WERI-Rb-1 (cell line): ENCODE measurements at regions not wholly inside any gene's neighbourhood (a gene's known extent, or its start where the extent isn't known, plus 50 kb on each side); places are given as distances from the start of the nearest gene placed in this dataset.

Experiments used
- DNase-seq: peaks from one replicate; pipeline ENCODE4 v3.0.0-alpha.2; 2020
- H3K27ac ChIP-seq: fragments of 250-450 bp; sonication (Bioruptor Pico); 2 replicates; pipeline ENCODE4 v1.5.1; 2020; ENCODE audit warnings: mild to moderate bottlenecking, moderate library complexity
- H3K27me3 ChIP-seq: fragments of 250-450 bp; sonication (Bioruptor Pico); 2 replicates; pipeline ENCODE4 v1.5.1; 2021; ENCODE audit warnings: mild to moderate bottlenecking, low read depth, moderate library complexity; ENCODE audit not compliant: insufficient read depth, severe bottlenecking
- H3K36me3 ChIP-seq: fragments of 250-450 bp; sonication (Bioruptor Pico); 2 replicates; pipeline ENCODE4 v1.5.1; 2020; ENCODE audit warnings: mild to moderate bottlenecking, moderate library complexity
- H3K4me3 ChIP-seq: 2 replicates; pipeline ENCODE4 v1.5.1; 2011; ENCODE audit warnings: low read depth, mild to moderate bottlenecking, control low read depth, low read length
- H3K9me3 ChIP-seq: fragments of 250-450 bp; sonication (Bioruptor Pico); 2 replicates; pipeline ENCODE4 v1.5.1; 2021; ENCODE audit warnings: mild to moderate bottlenecking, moderate library complexity; ENCODE audit not compliant: severe bottlenecking
- TF ChIP-seq, protein P1 (sequence below): IDR thresholded peaks from 2 replicates; pipeline ENCODE4 v1.5.1; 2011; ENCODE audit warnings: low read depth, mild to moderate bottlenecking, control low read depth, inconsistent platforms, low read length

DNA sequence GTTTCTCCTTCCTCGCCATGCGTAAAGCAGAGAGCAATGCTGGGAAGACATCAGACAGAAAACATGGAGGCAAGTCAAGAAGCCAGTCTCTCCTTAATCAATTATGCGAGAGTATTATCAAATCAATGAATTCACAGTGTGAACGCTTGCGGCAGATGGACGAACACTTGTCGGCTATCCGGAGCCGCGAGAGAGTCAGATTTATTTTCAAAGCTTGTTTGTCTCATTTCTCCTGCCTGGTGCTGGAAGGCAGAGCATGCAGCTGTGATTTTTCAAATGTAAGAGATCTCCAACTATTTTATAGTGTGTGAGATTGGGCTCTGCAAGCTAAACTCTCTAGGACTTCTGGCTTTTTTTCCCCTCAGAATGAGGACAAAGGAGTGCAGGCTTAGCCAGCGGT is 252.3 kb downstream of the SNX10 start:
- TF ChIP-seq, protein P1, sequence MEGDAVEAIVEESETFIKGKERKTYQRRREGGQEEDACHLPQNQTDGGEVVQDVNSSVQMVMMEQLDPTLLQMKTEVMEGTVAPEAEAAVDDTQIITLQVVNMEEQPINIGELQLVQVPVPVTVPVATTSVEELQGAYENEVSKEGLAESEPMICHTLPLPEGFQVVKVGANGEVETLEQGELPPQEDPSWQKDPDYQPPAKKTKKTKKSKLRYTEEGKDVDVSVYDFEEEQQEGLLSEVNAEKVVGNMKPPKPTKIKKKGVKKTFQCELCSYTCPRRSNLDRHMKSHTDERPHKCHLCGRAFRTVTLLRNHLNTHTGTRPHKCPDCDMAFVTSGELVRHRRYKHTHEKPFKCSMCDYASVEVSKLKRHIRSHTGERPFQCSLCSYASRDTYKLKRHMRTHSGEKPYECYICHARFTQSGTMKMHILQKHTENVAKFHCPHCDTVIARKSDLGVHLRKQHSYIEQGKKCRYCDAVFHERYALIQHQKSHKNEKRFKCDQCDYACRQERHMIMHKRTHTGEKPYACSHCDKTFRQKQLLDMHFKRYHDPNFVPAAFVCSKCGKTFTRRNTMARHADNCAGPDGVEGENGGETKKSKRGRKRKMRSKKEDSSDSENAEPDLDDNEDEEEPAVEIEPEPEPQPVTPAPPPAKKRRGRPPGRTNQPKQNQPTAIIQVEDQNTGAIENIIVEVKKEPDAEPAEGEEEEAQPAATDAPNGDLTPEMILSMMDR = no peak
- H3K4me3 ChIP-seq = no peak overlapping the region
- H3K36me3 ChIP-seq = no peaks in the 10 kb centered on the region
- no peaks in the 10 kb centered on the region for H3K27me3 ChIP-seq
- H3K27ac ChIP-seq = no peak overlapping the region
- DNase-seq = no peak
- no peaks in the 10 kb centered on the region for H3K9me3 ChIP-seq

DNA sequence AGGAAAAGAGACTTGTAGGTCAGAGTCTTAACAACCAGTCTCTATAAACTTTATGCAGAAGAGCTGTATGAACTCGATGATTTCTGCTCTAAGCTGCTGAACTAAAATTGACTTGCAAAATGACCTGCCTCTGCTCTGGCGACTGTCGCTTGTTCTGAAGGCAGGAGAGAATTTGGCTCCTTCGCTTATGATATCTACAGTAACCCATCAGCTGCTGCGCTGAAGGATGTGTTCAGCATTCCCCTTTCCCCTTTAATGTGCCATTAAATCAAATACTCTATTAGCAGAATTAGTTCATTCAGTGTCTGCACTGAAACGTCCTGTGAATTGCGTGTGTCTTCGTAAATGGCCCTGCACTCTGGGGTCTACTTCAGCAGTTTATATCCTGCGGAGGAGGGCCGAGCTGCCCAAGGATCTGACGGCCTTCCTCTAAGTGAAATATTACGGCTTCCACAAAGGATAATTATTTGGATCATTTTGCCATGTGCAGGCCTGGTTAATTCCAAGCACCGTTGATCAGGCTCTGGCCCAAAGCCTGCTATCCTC is 254.9 kb downstream of the SNX10 start:
- Histone ChIP-seq H3K9me3 (no peaks in the 10 kb centered on the region), H3K27me3 (no peaks in the 10 kb centered on the region)

DNA sequence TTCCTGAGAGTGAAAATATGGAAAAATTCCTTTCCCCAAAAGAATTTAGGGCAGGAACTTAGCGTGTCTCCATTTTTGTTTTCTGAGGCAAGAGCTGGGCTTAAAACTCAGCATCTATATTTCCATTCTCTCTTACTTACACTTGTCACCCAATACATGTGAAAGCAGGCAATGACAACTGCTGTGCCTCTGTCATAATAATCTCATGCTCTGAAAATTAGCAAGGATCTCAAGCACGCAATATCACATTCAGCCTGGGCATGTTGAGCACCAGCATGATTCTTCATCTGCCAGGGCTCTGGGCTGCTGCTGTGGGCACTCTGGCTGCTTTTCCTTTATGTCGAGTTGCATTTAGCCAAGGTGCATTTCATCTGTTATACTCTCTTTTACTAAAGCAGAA is 255.5 kb downstream of the SNX10 start:
- no peaks in the 10 kb centered on the region for H3K36me3 ChIP-seq
- no peak overlapping the region for H3K27ac ChIP-seq
- DNase-seq = no peak
- TF ChIP-seq, protein P1 = no peak
- H3K9me3 ChIP-seq = no peaks in the 10 kb centered on the region
- H3K4me3 ChIP-seq = no peak overlapping the region
- no peaks in the 10 kb centered on the region for H3K27me3 ChIP-seq

More for the DNA sequence above, 254.9 kb downstream of the SNX10 start:
- Histone ChIP-seq H3K27ac (no peak overlapping the region), H3K36me3 (no peaks in the 10 kb centered on the region), H3K4me3 (no peak overlapping the region)
- no peak for DNase-seq
- TF ChIP-seq, protein P1 = no peak

DNA sequence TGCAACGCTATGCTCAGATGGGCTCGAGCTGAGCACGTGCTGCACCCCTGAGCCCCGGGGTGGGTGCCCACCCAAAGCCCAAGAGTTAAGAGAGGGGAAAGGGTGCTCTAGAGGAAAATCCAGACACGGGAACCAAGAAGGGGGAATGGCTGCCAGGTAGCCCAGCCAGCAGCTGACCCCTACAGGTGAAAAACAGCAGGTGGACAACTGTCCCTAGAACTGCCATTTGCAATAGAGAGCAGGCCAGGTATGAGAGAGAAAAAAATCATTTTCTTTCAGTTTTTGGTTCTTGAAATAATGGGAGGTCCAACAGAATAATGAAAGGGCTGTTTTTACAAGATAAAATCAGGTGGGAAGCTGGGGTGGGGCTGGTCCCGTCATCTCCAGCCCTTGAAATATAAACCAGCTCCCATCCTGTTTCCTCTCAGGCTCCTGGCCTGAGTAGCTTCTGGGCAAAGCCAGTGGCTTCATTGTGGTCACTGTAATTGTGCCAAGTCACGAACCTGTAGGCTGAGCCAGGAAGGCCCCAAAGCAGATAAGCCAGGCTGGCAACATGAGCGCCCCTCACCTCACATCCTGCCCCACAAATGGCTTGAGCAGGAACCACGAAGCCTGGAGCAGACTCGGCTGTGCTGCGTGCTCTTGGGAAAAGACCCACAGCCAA is 257.8 kb downstream of the SNX10 start:
- DNase-seq = no peak
- TF ChIP-seq, protein P1 = peak; percentile 39
- Histone ChIP-seq H3K27me3 (no peaks in the 10 kb centered on the region), H3K36me3 (no peaks in the 10 kb centered on the region), H3K9me3 (no peaks in the 10 kb centered on the region), H3K4me3 (no peak overlapping the region), H3K27ac (no peak overlapping the region)

DNA sequence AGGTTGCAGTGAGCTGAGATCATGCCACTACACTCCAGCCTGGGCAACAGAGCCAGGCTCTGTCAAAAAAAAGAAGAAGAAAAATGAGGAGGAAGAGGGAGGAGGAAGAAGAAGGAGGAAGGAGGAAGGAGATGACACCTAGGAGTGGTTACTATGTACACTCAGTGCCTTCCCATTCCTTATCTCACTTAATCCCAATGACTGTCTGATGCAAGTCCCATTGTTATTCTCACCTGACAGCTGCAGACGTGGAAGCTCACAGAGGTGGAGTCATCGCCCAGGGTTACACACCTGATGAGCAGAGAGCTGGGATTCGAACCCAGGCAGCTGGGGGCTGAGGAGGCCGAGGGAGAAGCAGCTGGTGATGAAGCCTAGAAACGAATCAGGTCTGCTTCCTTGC is 258.8 kb downstream of the SNX10 start:
- H3K36me3 ChIP-seq = no peaks in the 10 kb centered on the region
- no peaks in the 10 kb centered on the region for H3K9me3 ChIP-seq
- no peaks in the 10 kb centered on the region for H3K27me3 ChIP-seq
- no peak for DNase-seq
- H3K27ac ChIP-seq = no peak overlapping the region
- TF ChIP-seq, protein P1 = no peak
- no peak overlapping the region for H3K4me3 ChIP-seq

DNA sequence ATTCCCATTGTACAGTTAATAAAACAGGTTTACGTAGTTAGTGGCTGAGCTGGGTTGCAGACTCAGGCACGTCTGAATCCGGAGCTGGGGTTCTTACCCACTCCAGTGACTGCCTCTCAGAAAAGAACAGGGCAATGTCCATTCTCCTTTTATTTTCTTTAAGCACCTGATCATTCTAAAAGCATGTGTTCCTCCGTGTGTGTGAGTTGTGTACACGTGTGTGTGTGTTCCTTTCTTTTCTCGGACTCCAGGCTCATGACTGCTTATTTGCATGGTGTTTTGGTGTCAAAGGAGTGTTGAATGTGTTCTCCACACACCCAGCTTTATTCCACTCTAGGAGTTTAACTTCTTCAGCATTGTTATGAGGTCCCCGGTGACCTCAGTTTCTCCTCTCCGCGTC is 260.1 kb downstream of the SNX10 start:
- no peaks in the 10 kb centered on the region for H3K36me3 ChIP-seq
- no peak overlapping the region for H3K27ac ChIP-seq
- no peak overlapping the region for H3K4me3 ChIP-seq
- no peaks in the 10 kb centered on the region for H3K9me3 ChIP-seq
- TF ChIP-seq, protein P1 = no peak
- no peak for DNase-seq
- H3K27me3 ChIP-seq = no peaks in the 10 kb centered on the region
